K562 (cell line): ENCODE measurements at regions not wholly inside any gene's neighbourhood (a gene's known extent, or its start where the extent isn't known, plus 50 kb on each side); places are given as distances from the start of the nearest gene placed in this dataset.

Experiments
- CCAR2 ChIP-seq: fragments of 200-400 bp; formaldehyde crosslinking; IDR thresholded peaks from 2 replicates; pipeline ENCODE4 v1.6.1; 2017; ENCODE audit warnings: mild to moderate bottlenecking, low read depth, low read length
- CTCF ChIP-seq, 3 experiments: IDR thresholded peaks in 2 of 3; conservative IDR thresholded peaks in 1 of 3; 2 replicates each; pipeline ENCODE4 v1.5.1; 2011 to 2012; ENCODE audit warnings: low read length in 3 of 3, mild to moderate bottlenecking in 3 of 3, control low read depth in 2 of 3, improper control_type of control experiment in 1 of 3, inconsistent platforms in 1 of 3, low read depth in 1 of 3, mixed read lengths in 1 of 3, moderate library complexity in 1 of 3; ENCODE audit not compliant: insufficient read depth in 2 of 3
- DEAF1 ChIP-seq: fragments of 450-650 bp; formaldehyde crosslinking; IDR thresholded peaks from 2 replicates; pipeline ENCODE4 v1.4.0; 2020; ENCODE audit warnings: mild to moderate bottlenecking, moderate library complexity
- EP300 ChIP-seq: IDR thresholded peaks from 2 replicates; pipeline ENCODE4 v1.6.1; 2012; ENCODE audit warnings: low read length, improper control_type of control experiment
- EZH2 ChIP-seq: IDR thresholded peaks from 2 replicates; pipeline ENCODE4 v1.6.1; 2012; ENCODE audit warnings: low read depth, mild to moderate bottlenecking, inconsistent platforms, low read length, borderline replicate concordance
- FOXJ2 ChIP-seq: fragments of 200-800 bp; sonication (Bioruptor generic); IDR thresholded peaks from 2 replicates; pipeline ENCODE4 v1.6.1; 2016; ENCODE audit warnings: missing genetic modification characterization, missing compliant biosample characterization
- HDAC1 ChIP-seq, 2 experiments: fragments of 450-650 bp; IDR thresholded peaks; 2 replicates each; pipeline ENCODE4 v1.6.1; 2016 to 2017; ENCODE audit warnings: inconsistent platforms in 1 of 2, mild to moderate bottlenecking in 1 of 2, moderate library complexity in 1 of 2
- HDAC2 ChIP-seq: fragments of 450-650 bp; IDR thresholded peaks from 2 replicates; pipeline ENCODE4 v1.6.1; 2016; ENCODE audit warnings: mild to moderate bottlenecking
- HNRNPLL ChIP-seq: fragments of 200-400 bp; formaldehyde crosslinking; IDR thresholded peaks from 2 replicates; pipeline ENCODE4 v1.6.1; 2017; ENCODE audit warnings: low read length, low read depth, mild to moderate bottlenecking; ENCODE audit not compliant: poor library complexity, severe bottlenecking
- MIER1 ChIP-seq: fragments of 450-650 bp; IDR thresholded peaks from 2 replicates; pipeline ENCODE4 v1.6.1; 2016; ENCODE audit warnings: antibody characterized with exemption, mild to moderate bottlenecking, low read depth
- NFIX ChIP-seq: fragments of 250-450 bp; sonication (Bioruptor Pico); IDR thresholded peaks from 2 replicates; pipeline ENCODE4 v1.4.0; 2020; ENCODE audit warnings: low read depth, mild to moderate bottlenecking, moderate library complexity
- PATZ1 ChIP-seq: fragments of 250-450 bp; sonication (Bioruptor Pico); IDR thresholded peaks from 2 replicates; pipeline ENCODE4 v1.5.0; 2020; ENCODE audit warnings: mild to moderate bottlenecking, borderline replicate concordance
- POLR2AphosphoS5 ChIP-seq: IDR thresholded peaks from 2 replicates; pipeline ENCODE4 v1.6.1; 2011; ENCODE audit warnings: mild to moderate bottlenecking, low read depth, low read length, moderate library complexity; ENCODE audit not compliant: control insufficient read depth, insufficient read depth
- RAD21 ChIP-seq, 2 experiments: fragments of 250-450 bp in 1 of 2; fragments of 450-650 bp in 1 of 2; sonication (Bioruptor Pico) in 1 of 2; formaldehyde crosslinking in 1 of 2; IDR thresholded peaks in 1 of 2; conservative IDR thresholded peaks in 1 of 2; 2 replicates each; pipeline versions ENCODE4 v1.4.0 to v1.8.0; 2020 to 2022; ENCODE audit warnings: mild to moderate bottlenecking in 2 of 2, moderate library complexity in 1 of 2
- SMAD2 ChIP-seq: fragments of 150-350 bp; IDR thresholded peaks from 2 replicates; pipeline ENCODE4 v1.6.1; 2014; ENCODE audit warnings: low read depth, mild to moderate bottlenecking, low read length
- SMARCE1 ChIP-seq: fragments of 450-650 bp; IDR thresholded peaks from 2 replicates; pipeline ENCODE4 v1.7.1; 2016; ENCODE audit warnings: mild to moderate bottlenecking
- ZNF583 ChIP-seq: fragments of 250-450 bp; sonication (Bioruptor Pico); IDR thresholded peaks from 2 replicates; pipeline ENCODE4 v1.4.0; 2020
- ZNF668 ChIP-seq: fragments of 250-450 bp; sonication (Bioruptor Pico); IDR thresholded peaks from 2 replicates; pipeline ENCODE4 v1.8.0; 2022; ENCODE audit warnings: mild to moderate bottlenecking, inconsistent platforms
- ZNF75A ChIP-seq: fragments of 450-650 bp; formaldehyde crosslinking; IDR thresholded peaks from 2 replicates; pipeline ENCODE4 v1.4.0; 2020; ENCODE audit warnings: mild to moderate bottlenecking
- TF ChIP-seq, protein P1 (sequence below): fragments of 250-450 bp; sonication (Bioruptor Pico); IDR thresholded peaks from 2 replicates; pipeline ENCODE4 v1.8.0; 2021; ENCODE audit warnings: moderate library complexity, mild to moderate bottlenecking, inconsistent platforms

DNA sequence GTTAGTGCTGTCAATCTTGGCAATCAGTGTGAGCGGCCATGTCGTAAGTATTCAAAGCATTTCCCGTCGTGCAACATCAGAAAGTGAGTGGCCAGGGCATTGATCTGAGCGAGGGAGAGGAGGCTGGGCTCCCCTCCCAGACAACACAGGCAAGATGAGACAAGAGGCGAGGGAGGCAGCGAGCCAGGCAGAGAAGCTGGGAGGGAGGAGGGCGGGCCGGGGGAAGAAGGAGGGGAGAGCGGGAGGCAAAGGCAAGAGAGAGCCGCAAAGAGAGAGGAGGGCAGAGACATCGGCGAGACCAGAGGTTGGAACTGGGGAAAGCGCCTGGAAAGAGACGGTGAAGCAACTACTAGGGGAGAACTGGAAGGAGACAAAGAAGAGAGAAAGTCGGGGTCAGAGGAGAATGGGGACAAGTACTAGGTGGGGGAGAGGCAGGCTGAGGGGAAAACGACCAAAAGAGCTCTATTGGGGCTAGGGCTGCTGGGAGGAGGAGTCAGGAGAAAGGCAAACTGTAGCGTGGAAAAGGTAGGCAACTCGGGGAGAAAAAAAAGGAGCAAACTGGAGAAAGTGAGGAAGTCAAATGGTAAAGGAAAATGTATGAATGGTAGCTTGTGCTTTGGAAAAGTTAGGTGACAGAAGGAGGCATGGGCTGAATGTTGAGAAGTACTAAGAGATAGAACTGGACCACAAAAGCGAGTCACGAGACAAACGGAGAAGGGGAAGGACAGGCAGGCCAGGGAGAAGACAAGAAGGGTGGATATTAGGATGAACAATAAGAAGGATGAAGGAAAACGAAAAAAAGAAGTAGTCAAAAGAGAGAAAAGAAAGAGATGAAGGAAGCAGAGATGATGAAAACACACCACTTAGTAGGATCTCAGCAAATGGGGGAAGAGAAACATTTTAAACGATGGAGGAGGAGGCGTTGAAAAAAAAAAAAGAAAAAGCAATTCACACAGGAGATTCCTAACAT is 130.5 kb upstream of the C11orf58 start (continued):
- TF ChIP-seq MIER1 = peak; percentile 49; the same call in 1 of the 2 replicates
- TF ChIP-seq POLR2AphosphoS5 = peak; percentile 43; the same call in 1 of the 2 replicates
- TF ChIP-seq DEAF1 (CRISPR knock-in tag) = no peak
- 0 out of 2 replicates have a peak, but pooled peaks have one; percentile 24 for TF ChIP-seq HDAC2
- TF ChIP-seq SMARCE1 = no peak
- no peak for TF ChIP-seq CTCF (IDR thresholded peaks at IDR 0.05 in 2 of 3, conservative IDR thresholded peaks at IDR 0.05 in 1 of 3; ENCODE audit: insufficient read depth in 2 of 3, low read depth in 1 of 3, low read length in 3 of 3)
- TF ChIP-seq ZNF668 = no peak
- no peak for TF ChIP-seq RAD21 (CRISPR knock-in tag; conservative IDR thresholded peaks at IDR 0.05 in 1 of 2, IDR thresholded peaks at IDR 0.05 in 1 of 2)
- no peak for TF ChIP-seq HNRNPLL
- TF ChIP-seq ZNF583 (CRISPR knock-in tag) = no peak
- TF ChIP-seq FOXJ2 (tag) = no peak
- no peak for TF ChIP-seq PATZ1 (CRISPR knock-in tag)
- TF ChIP-seq CCAR2 = no peak
- peak in 1 of 2 experiments; percentile 52; a peak in 1 of 4 replicates for TF ChIP-seq HDAC1 (IDR thresholded peaks at IDR 0.05)
- no peak for TF ChIP-seq NFIX (CRISPR knock-in tag)
- TF ChIP-seq, protein P1, sequence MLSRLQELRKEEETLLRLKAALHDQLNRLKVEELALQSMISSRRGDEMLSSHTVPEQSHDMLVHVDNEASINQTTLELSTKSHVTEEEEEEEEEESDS (CRISPR knock-in tag) = no peak
- TF ChIP-seq EP300 = no peak
- TF ChIP-seq ZNF75A = no peak
- TF ChIP-seq SMAD2 = no peak
- TF ChIP-seq EZH2 = no peak
